ENCODE measurements at regions not wholly inside any gene's neighbourhood (a gene's known extent, or its start where the extent isn't known, plus 50 kb on each side); places are given as distances from the start of the nearest gene placed in this dataset.
"Not testable (repeated sequence)": the region's sequence is repeated elsewhere in the genome, so short reads cannot be mapped to it uniquely, and the experiment has no call there.

DNA sequence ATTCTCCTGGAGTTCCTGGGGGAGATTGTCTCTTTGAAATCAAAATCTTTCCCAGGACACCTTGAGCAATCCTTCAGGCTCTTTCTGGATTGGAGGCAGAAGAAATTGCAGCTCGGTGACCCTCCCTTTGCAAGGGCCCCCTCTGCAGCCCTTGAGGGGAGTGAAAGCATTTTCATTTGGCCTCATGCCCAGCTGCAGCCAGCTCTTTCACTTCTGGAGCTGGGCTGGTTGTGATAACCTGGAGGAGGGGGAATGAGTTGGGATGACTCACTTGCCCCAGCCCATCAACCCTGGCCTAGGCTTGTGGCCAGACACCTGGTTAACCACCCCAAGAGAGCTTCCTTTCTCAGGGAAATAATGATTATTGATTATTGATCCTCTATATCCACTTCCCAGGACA is 129.7 kb downstream of the POTEG start:
- H3K27me3 ChIP-seq (ENCODE audit: insufficient read depth, low read depth, severe bottlenecking); DNase-seq; H3K9me3 ChIP-seq (ENCODE audit: severe bottlenecking); H3K36me3 ChIP-seq; H3K27ac ChIP-seq; H3K4me3 ChIP-seq (ENCODE audit: low read depth, low read length): not testable (repeated sequence)

DNA sequence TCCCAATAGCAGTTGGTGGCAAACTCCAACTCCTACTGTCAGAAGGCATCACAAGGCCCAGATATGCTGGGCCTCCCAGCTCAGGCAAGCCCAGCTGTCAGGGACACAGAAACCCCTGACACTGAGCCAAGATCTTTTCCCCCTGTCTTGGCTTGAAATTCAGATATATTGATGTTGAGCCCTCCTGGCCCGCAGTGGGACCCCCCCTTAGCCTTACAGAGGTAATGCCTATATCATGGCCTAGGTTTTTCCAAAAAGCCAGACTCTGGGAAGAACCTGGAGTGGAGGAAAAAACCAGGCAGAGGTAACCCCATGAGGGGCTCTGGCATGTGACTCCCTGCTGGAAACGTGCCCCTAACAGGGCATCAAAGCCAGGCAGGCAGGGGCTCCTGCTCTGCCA is 129.2 kb downstream of the POTEG start:
- H3K27me3 ChIP-seq (ENCODE audit: insufficient read depth, low read depth, severe bottlenecking); H3K4me3 ChIP-seq (ENCODE audit: low read depth, low read length); H3K9me3 ChIP-seq (ENCODE audit: severe bottlenecking); H3K36me3 ChIP-seq; DNase-seq; H3K27ac ChIP-seq: not testable (repeated sequence)

DNA sequence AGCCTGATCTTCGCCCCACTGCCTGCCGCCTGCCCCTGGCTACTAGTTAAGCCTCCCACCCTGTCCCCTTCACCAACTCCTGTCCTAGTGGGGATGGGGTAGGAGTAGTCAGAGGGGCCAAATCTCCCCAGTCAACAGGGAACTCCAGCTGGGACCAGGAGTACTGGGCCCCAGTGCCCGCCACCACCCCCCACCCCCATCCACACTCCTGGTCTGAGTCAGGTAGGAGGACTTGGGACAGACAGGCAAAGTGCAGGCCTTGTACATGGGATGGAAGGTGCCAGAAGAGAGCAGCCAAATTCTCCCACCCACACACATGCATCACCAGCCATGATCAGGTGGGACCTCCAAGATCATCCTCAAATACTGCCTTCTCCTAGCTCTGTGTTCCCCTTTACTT is 128.4 kb downstream of the POTEG start:
- H3K4me3 ChIP-seq (ENCODE audit: low read depth, low read length); DNase-seq; H3K27ac ChIP-seq; H3K9me3 ChIP-seq (ENCODE audit: severe bottlenecking); H3K36me3 ChIP-seq; H3K27me3 ChIP-seq (ENCODE audit: insufficient read depth, low read depth, severe bottlenecking): not testable (repeated sequence)

DNA sequence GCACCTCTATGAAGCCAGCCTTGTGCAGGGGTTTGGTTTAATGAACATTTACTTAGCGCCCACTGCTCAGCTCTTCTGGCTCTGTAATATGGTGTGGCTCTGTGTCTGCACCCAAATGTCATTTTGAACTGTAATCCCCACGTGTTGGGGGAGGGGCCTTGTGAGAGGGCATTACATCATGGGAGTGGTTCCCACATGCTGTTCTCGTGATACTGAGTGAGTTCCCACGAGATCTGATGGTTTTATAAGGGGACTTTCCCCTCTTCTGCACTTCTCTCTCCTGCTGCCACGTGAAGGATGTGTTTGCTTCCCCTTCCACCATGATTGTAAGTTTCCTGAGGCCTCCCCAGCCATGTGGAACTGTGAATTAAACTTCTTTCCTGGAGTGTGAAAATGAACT is 127.7 kb downstream of the POTEG start:
- not testable (repeated sequence) for DNase-seq; H3K9me3 ChIP-seq (ENCODE audit: severe bottlenecking); H3K4me3 ChIP-seq (ENCODE audit: low read depth, low read length); H3K27ac ChIP-seq; H3K36me3 ChIP-seq; H3K27me3 ChIP-seq (ENCODE audit: insufficient read depth, low read depth, severe bottlenecking)

DNA sequence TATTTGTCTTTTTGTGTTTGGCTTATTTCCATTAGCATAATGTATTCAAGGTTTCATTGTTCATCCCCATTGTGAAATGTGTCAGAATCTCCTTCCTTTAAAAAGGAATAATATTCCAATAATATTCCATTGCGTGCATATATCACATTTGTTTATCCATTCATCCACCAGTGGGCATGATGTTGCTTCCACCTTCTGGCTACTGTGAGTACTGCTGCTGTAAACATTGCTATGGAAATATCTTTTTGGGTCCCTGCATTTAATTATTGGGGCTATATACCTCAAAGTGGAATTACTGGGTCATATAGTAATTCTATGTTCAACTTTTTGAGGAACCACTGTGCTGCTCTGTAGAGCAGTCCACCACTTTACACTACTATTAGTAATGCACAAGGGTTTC is 123.1 kb downstream of the POTEG start:
- DNase-seq; H3K27ac ChIP-seq; H3K9me3 ChIP-seq (ENCODE audit: severe bottlenecking); H3K4me3 ChIP-seq (ENCODE audit: low read depth, low read length); H3K36me3 ChIP-seq; H3K27me3 ChIP-seq (ENCODE audit: insufficient read depth, low read depth, severe bottlenecking): not testable (repeated sequence)

DNA sequence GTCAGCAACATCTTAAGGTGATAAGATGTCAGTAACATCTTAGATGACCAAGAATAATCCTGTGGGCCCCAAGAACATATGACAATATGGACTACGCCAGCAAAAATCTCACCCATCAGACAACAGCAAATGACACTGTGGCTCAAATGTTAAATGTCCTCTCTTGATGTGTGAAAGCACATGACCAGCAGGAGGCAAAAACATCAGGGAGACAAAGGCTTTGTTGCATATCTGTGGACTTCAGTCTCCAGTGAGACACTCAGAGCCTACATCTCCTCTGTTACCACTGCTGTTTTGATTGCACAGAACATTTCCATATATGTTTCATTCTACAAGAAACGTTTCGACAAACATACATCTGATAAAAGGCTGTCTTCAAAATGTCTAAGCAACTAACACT is 103.5 kb downstream of the POTEG start:
- not testable (repeated sequence) for DNase-seq; H3K9me3 ChIP-seq (ENCODE audit: severe bottlenecking); H3K27me3 ChIP-seq (ENCODE audit: insufficient read depth, low read depth, severe bottlenecking); H3K4me3 ChIP-seq (ENCODE audit: low read depth, low read length); H3K27ac ChIP-seq; H3K36me3 ChIP-seq

DNA sequence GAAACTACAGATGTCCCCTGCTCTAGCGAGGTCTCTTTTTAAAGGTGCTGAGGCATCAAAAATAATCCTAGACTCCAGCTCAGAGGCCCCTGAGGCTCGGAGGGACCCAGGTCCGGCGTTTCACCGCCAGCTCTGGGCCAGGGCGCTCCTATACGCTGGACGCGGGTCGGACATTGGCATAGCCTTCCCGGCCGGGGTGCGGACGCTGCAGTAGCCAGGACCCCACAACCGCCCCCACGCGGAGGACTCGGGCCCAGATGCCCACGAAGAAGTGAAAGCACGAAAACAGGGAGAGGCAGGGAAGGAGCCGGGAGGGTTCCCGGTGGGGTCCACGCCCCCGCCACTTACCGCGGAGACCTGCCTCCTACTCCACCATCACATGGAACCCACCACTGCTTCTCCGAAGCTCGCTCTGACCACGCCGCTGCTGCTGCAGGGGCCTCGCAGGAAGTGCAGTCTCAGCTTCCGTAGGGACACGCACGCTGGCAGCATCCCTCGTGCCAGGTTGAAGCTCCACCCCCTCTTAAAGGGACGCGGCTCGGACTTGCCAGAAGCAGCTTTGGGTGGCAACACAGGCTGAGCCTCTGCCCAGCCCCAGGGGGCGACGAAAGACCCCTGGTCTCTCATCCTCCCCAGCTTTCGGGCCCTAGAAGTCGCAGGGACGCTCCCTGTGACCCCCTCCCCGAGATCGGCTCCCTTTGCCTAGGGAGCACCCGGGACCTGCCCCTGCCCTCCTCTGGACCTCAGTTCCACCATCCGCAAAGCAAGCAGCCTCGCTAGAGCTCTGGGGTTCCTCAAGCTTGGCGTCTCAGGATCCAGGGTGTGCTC is 96.7 kb downstream of the POTEG start:
- H3K4me3 ChIP-seq (ENCODE audit: low read depth, low read length); H3K27me3 ChIP-seq (ENCODE audit: insufficient read depth, low read depth, severe bottlenecking); H3K27ac ChIP-seq; H3K9me3 ChIP-seq (ENCODE audit: severe bottlenecking); H3K36me3 ChIP-seq; DNase-seq: not testable (repeated sequence)

DNA sequence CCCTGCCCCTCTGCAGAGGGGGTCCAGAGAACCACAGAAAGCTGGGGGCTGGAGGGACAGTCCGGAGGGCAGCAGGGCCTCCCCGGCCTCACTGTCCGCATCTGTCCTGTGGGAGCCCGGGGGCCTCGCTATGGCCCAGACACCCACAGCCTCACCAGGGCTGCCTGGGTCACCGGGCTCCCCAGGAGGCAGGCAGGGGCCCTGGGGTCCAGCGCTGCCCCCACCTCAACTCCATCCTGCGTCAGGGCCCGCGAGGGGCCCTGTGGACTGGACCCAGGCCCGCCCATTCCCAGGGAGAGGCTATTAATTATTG is 96.1 kb downstream of the POTEG start:
- DNase-seq; H3K27ac ChIP-seq; H3K27me3 ChIP-seq (ENCODE audit: insufficient read depth, low read depth, severe bottlenecking); H3K36me3 ChIP-seq; H3K9me3 ChIP-seq (ENCODE audit: severe bottlenecking); H3K4me3 ChIP-seq (ENCODE audit: low read depth, low read length): not testable (repeated sequence)

DNA sequence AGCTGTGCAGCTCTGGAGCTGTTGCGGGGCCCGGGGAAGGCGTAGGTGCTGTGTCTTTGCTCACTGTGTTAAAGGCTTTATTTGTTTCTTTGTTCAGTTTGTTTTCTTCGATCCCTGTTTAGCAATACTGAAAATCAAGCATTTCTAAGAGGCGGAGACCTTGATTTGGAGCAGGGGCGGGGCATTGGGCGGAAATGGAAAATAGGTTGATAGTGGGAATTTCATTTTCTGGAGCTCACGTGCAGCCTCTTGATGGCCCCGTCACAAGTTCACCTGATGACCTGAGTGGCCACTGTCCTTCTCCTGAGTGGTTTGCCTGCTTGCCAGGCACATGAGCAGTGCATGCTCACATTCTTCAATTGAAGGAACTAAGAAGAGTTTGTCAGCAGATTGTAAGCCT is 93.2 kb downstream of the POTEG start:
- not testable (repeated sequence) for H3K9me3 ChIP-seq (ENCODE audit: severe bottlenecking); H3K4me3 ChIP-seq (ENCODE audit: low read depth, low read length); H3K27ac ChIP-seq; H3K27me3 ChIP-seq (ENCODE audit: insufficient read depth, low read depth, severe bottlenecking); DNase-seq; H3K36me3 ChIP-seq

DNA sequence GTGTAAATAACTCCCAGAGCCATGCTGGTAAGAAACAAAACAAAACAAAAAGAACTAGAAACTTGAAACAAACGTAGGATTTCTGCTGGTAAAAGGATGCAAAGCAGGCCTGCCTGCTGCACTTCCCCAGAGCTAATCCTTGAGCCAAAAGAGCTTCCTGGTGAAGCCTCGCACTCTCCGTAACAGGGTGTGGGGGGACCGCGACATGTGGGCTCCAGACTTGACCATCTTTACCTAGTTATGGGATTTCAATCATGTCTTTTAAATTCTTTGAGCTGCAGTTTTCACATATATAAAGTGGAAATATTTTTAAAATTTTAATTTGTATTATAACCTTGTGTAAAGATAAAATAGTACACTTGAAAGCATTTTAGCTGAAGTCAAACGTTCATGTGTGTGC is 92.5 kb downstream of the POTEG start:
- H3K36me3 ChIP-seq; H3K4me3 ChIP-seq (ENCODE audit: low read depth, low read length); H3K9me3 ChIP-seq (ENCODE audit: severe bottlenecking); H3K27ac ChIP-seq; H3K27me3 ChIP-seq (ENCODE audit: insufficient read depth, low read depth, severe bottlenecking); DNase-seq: not testable (repeated sequence)

DNA sequence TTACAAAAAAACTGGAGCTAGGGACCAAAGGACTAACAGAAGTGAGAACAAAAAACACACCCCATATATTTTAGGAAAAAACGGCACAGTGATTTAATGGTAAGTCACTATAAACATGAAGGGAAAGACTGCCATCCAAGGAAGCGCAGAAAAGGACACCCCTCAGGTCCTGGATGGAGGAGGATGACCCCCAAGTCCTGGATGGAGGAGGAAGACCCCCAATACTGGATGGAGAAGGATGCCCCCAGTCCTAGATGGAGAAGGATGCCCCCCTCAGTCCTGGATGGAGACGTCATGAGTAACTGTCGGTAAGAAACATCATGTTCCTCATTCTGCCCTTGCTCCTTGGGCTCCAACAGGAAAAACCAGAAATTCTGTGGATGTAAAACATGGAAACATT is 89.9 kb downstream of the POTEG start:
- H3K4me3 ChIP-seq (ENCODE audit: low read depth, low read length); H3K9me3 ChIP-seq (ENCODE audit: severe bottlenecking); H3K27ac ChIP-seq; DNase-seq; H3K27me3 ChIP-seq (ENCODE audit: insufficient read depth, low read depth, severe bottlenecking); H3K36me3 ChIP-seq: not testable (repeated sequence)

DNA sequence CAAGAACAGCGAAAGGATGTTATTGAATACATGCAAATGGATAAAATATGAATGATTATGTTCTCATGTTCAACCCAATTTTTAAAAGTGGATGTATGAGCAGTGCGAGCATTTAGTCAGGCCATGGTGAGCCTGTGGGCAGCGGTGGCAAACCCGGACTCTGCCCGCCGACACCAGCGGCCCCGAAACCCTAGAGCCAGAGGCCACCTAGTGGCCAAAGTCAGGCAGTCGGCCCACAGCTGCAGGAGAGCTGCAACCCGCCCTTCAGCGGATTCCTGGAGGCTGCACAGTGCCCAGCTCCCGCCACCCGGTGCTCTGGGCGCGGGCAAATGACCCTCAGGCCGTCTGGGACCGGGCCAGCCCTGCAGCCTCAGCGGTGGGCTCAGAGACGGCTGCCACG is 89.5 kb downstream of the POTEG start:
- H3K4me3 ChIP-seq (ENCODE audit: low read depth, low read length); H3K9me3 ChIP-seq (ENCODE audit: severe bottlenecking); H3K27me3 ChIP-seq (ENCODE audit: insufficient read depth, low read depth, severe bottlenecking); H3K27ac ChIP-seq; H3K36me3 ChIP-seq; DNase-seq: not testable (repeated sequence)

DNA sequence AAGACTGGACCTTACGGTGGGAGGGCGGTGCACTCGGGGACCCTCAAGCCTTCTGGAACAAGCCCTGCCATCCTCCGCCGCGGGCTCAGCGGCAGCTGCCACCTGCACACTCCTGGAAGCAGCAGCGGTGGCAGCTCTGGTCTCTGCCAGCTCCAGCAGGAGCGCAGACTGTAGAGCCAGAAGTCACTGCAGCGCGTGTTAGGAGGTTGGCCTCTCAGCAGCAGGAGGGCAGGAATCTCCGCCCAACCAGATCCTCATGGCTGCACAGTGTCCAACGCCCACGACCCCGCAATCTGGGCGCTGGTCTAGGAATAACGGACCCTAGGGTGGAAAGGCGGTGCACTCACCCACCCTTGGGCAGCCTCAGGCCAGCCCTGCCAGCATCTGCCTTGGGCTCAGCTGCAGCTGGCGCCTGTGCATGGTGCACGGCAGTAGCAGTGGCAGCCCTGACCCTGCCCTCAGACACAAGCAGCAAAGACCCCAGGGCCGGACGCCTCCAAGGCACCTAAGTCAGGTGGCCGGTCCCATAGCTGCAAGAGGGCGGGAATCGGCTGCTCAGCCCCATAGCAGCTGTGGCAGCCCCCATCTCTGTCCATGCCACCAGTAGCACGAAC is 88.7 kb downstream of the POTEG start:
- not testable (repeated sequence) for H3K9me3 ChIP-seq (ENCODE audit: severe bottlenecking); DNase-seq; H3K4me3 ChIP-seq (ENCODE audit: low read depth, low read length); H3K36me3 ChIP-seq; H3K27me3 ChIP-seq (ENCODE audit: insufficient read depth, low read depth, severe bottlenecking); H3K27ac ChIP-seq

DNA sequence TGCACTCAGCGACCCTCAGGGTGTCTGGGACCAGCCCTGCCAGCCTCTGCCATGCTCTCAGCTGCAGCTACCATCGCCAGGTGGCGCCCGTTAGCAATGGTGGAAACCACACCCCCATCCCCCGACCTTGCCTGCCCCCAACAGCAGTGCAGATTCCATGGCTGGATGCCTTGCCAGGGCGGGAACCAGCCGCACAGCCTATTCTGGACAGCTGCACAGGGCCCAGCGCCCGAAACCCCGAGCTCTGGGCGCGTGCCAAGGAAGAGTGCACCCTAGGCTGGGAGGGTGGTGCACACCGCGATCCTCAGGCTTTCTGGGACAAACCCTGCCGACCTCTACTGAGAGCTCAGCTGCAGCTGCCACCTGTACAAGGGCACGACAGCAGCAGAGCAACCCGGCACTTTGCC is 88.1 kb downstream of the POTEG start:
- not testable (repeated sequence) for DNase-seq; H3K27me3 ChIP-seq (ENCODE audit: insufficient read depth, low read depth, severe bottlenecking); H3K9me3 ChIP-seq (ENCODE audit: severe bottlenecking); H3K4me3 ChIP-seq (ENCODE audit: low read depth, low read length); H3K27ac ChIP-seq; H3K36me3 ChIP-seq

DNA sequence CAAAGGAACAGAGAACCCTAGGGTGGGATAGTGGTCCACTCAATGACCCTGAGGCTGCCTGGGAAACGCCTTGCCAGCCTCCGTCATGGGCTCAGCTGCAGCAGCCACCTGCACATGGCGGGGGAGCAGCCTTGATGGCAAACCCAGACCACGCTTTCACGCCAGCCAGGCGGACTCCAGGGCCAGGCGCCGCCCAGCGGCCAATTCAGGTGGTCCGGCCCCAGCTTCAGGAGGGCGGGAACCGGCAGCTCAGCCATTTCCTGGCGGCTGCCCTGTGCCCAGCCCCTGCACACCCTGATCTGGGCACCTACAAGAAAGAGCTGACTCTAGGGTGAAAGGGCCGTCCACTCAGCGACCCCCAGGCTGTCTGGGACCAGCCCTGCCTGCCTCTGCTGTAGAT is 87.5 kb downstream of the POTEG start:
- not testable (repeated sequence) for H3K36me3 ChIP-seq; H3K9me3 ChIP-seq (ENCODE audit: severe bottlenecking); H3K27ac ChIP-seq; H3K27me3 ChIP-seq (ENCODE audit: insufficient read depth, low read depth, severe bottlenecking); DNase-seq; H3K4me3 ChIP-seq (ENCODE audit: low read depth, low read length)

All from WERI-Rb-1 (cell line).